ENCODE measurements at regions not wholly inside any gene's neighbourhood (a gene's known extent, or its start where the extent isn't known, plus 50 kb on each side); places are given as distances from the start of the nearest gene placed in this dataset.

GRCh38 chr5:158303883-158304282, 444.9 kb upstream of the CLINT1 start:
- ChIA-PET CTCF (ENCODE audit: low intra/inter-chr PET ratio, low total read pairs) (no interaction called here), POLR2A (no interaction called here)
- intact Hi-C loops (cut with micrococcal nuclease; ENCODE audit: unreplicated experiment) (no loop called here), in situ Hi-C loops (cut with HindIII; ENCODE audit: extremely low pct_ligation_motif_present, low pct_unique_long_range_greater_than_20kb) (no loop called here)
- Histone ChIP-seq H3K27ac (ENCODE audit: extremely low read length, insufficient read depth, low read length) (no peak overlapping the region), H3K27me3 (ENCODE audit: control insufficient read depth in 1 of 2, insufficient read depth in 2 of 2, low read length in 2 of 2) (no peaks in the 10 kb centered on the region), H3K9me3 (ENCODE audit: low read length) (no peaks in the 10 kb centered on the region), H3K4me3 (replicated peaks in 1 of 3; ENCODE audit: insufficient read depth in 1 of 3, low read depth in 2 of 3, low read length in 3 of 3) (no peak overlapping the region), H2AFZ (ENCODE audit: low read length) (no peak overlapping the region), H3K79me2 (ENCODE audit: insufficient read depth, low read length) (no peaks in the 10 kb centered on the region), H3K9ac (ENCODE audit: insufficient read depth, low read depth, low read length) (no peak overlapping the region), H3K36me3 (replicated peaks in 1 of 2; ENCODE audit: control insufficient read depth in 1 of 2, insufficient read depth in 2 of 2, low read length in 2 of 2) (no peaks in the 10 kb centered on the region), H3K4me1 (ENCODE audit: insufficient read depth, low read length) (no peaks in the 10 kb centered on the region), H3K4me2 (ENCODE audit: low read depth, low read length) (no peak overlapping the region), H4K20me1 (ENCODE audit: insufficient read depth, low read length) (no peaks in the 10 kb centered on the region)
- 0% methylated on average over 1 of the region's 1 CpG for WGBS (ENCODE audit: low lambda C conversion rate)
- FAIRE-seq (no peak), ATAC-seq (no peak), DNase-seq (ENCODE audit: low spot score) (no peak)
- no peak for TF ChIP-seq MAFG (CRISPR knock-in tag; IDR thresholded peaks at IDR 0.05)
- no peak for TF ChIP-seq ZNF121 (CRISPR knock-in tag; IDR thresholded peaks at IDR 0.05)
- no peak for TF ChIP-seq HDAC2 (CRISPR knock-in tag; IDR thresholded peaks at IDR 0.05)
- no peak for TF ChIP-seq FOXK2 (IDR thresholded peaks at IDR 0.05)
- no peak for TF ChIP-seq REL (CRISPR knock-in tag; conservative IDR thresholded peaks at IDR 0.05)
- TF ChIP-seq EP300 (IDR thresholded peaks at IDR 0.05; ENCODE audit: low read depth in 2 of 2, low read length in 2 of 2): no peak
- no peak for TF ChIP-seq EP300 (CRISPR knock-in tag; IDR thresholded peaks at IDR 0.05; ENCODE audit: borderline replicate concordance)
- no peak for TF ChIP-seq ZNF782 (CRISPR knock-in tag; IDR thresholded peaks at IDR 0.05; ENCODE audit: borderline replicate concordance)
- no peak for TF ChIP-seq JUND (CRISPR knock-in tag; IDR thresholded peaks at IDR 0.05)
- no peak for TF ChIP-seq ZNF839 (CRISPR knock-in tag; IDR thresholded peaks at IDR 0.05; ENCODE audit: borderline replicate concordance)
- BruUV-seq (replicated peaks): no TSS peak

- Histone ChIP-seq H3K79me2 (ENCODE audit: insufficient read depth, low read length) (no peaks in the 10 kb centered on the region), H3K4me1 (ENCODE audit: insufficient read depth, low read length) (no peaks in the 10 kb centered on the region), H2AFZ (ENCODE audit: low read length) (no peak overlapping the region), H3K9me3 (ENCODE audit: low read length) (no peaks in the 10 kb centered on the region), H3K4me3 (replicated peaks in 1 of 3; ENCODE audit: insufficient read depth in 1 of 3, low read depth in 2 of 3, low read length in 3 of 3) (no peak overlapping the region), H3K9ac (ENCODE audit: insufficient read depth, low read depth, low read length) (no peak overlapping the region), H4K20me1 (ENCODE audit: insufficient read depth, low read length) (no peaks in the 10 kb centered on the region), H3K27ac (ENCODE audit: extremely low read length, insufficient read depth, low read length) (no peak overlapping the region), H3K27me3 (ENCODE audit: control insufficient read depth in 1 of 2, insufficient read depth in 2 of 2, low read length in 2 of 2) (no peaks in the 10 kb centered on the region), H3K4me2 (ENCODE audit: low read depth, low read length) (no peak overlapping the region), H3K36me3 (replicated peaks in 1 of 2; ENCODE audit: control insufficient read depth in 1 of 2, insufficient read depth in 2 of 2, low read length in 2 of 2) (no peaks in the 10 kb centered on the region)
- BruUV-seq (replicated peaks): no TSS peak
- FAIRE-seq (no peak), DNase-seq (ENCODE audit: low spot score) (no peak), ATAC-seq (no peak)
- ChIA-PET POLR2A (no interaction called here), CTCF (ENCODE audit: low intra/inter-chr PET ratio, low total read pairs) (no interaction called here)
- intact Hi-C loops (cut with micrococcal nuclease; ENCODE audit: unreplicated experiment) (no loop called here), in situ Hi-C loops (cut with HindIII; ENCODE audit: extremely low pct_ligation_motif_present, low pct_unique_long_range_greater_than_20kb) (no loop called here)
- WGBS (ENCODE audit: low lambda C conversion rate): 8% methylated on average over 3 of the region's 3 CpGs
- TF ChIP-seq KDM5A (IDR thresholded peaks at IDR 0.05; ENCODE audit: borderline replicate concordance, low read length) (no peak), MIXL1 (CRISPR knock-in tag; IDR thresholded peaks at IDR 0.05) (no peak), RCOR2 (CRISPR knock-in tag; IDR thresholded peaks at IDR 0.05) (no peak), PBX2 (CRISPR knock-in tag; IDR thresholded peaks at IDR 0.05) (no peak), TP53 (CRISPR knock-in tag; conservative IDR thresholded peaks at IDR 0.05) (no peak), ZNF768 (CRISPR knock-in tag; IDR thresholded peaks at IDR 0.05) (no peak), ETS1 (CRISPR knock-in tag; IDR thresholded peaks at IDR 0.05) (no peak)
- TF ChIP-seq, protein P1, sequence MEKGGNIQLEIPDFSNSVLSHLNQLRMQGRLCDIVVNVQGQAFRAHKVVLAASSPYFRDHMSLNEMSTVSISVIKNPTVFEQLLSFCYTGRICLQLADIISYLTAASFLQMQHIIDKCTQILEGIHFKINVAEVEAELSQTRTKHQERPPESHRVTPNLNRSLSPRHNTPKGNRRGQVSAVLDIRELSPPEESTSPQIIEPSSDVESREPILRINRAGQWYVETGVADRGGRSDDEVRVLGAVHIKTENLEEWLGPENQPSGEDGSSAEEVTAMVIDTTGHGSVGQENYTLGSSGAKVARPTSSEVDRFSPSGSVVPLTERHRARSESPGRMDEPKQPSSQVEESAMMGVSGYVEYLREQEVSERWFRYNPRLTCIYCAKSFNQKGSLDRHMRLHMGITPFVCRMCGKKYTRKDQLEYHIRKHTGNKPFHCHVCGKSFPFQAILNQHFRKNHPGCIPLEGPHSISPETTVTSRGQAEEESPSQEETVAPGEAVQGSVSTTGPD (CRISPR knock-in tag; IDR thresholded peaks at IDR 0.05): no peak
Observed at GRCh38 chr5:158303275-158303674, 444.3 kb upstream of the CLINT1 start.
